Osteocyte (in vitro differentiated cells): ENCODE measurements at regions not wholly inside any gene's neighbourhood (a gene's known extent, or its start where the extent isn't known, plus 50 kb on each side); places are given as distances from the start of the nearest gene placed in this dataset.

Experiments used
- DNase-seq: peaks from one replicate; pipeline ENCODE4 v3.0.0; 2021; ENCODE audit warnings: mixed read lengths; ENCODE audit not compliant: unreplicated experiment; ENCODE audit errors: extremely low spot score
- H3K27ac Mint-ChIP-seq: one replicate; pipeline ENCODE4 v1.8.0; 2021; ENCODE audit warnings: mild to moderate bottlenecking, mixed read lengths; ENCODE audit not compliant: unreplicated experiment
- H3K27me3 Mint-ChIP-seq: one replicate; pipeline ENCODE4 v1.8.0; 2021; ENCODE audit warnings: mixed read lengths; ENCODE audit not compliant: unreplicated experiment
- H3K36me3 Mint-ChIP-seq: one replicate; pipeline ENCODE4 v1.8.0; 2021; ENCODE audit warnings: mixed read lengths; ENCODE audit not compliant: unreplicated experiment
- H3K4me1 Mint-ChIP-seq: one replicate; pipeline ENCODE4 v1.8.0; 2021; ENCODE audit warnings: mixed read lengths; ENCODE audit not compliant: unreplicated experiment
- H3K4me3 Mint-ChIP-seq: one replicate; pipeline ENCODE4 v1.8.0; 2021; ENCODE audit warnings: mild to moderate bottlenecking, moderate library complexity, mixed read lengths; ENCODE audit not compliant: unreplicated experiment
- H3K9me3 Mint-ChIP-seq: one replicate; pipeline ENCODE4 v1.8.0; 2021; ENCODE audit warnings: mixed read lengths; ENCODE audit not compliant: unreplicated experiment
- CTCF ChIP-seq: fragments of 200-600 bp; sonication (generic); IDR thresholded peaks from 2 replicates; pipeline ENCODE4 v1.5.0; 2021; ENCODE audit warnings: antibody characterized with exemption, mild to moderate bottlenecking, moderate library complexity

- Mint-ChIP-seq H3K4me1 (peaks cover 13% of the 10 kb centered on the region), H3K36me3 (no peaks in the 10 kb centered on the region), H3K4me3 (no peak overlapping the region), H3K27me3 (no peaks in the 10 kb centered on the region), H3K27ac (no peak overlapping the region), H3K9me3 (peaks cover 11% of the 10 kb centered on the region)
- no peak for DNase-seq
- TF ChIP-seq CTCF, result no peak
Observed at GRCh38 chr4:186775902-186776301, 52.2 kb upstream of the FAT1 start.

GRCh38 chr4:186778134-186778533 is 54.5 kb upstream of the FAT1 start:
- H3K9me3 Mint-ChIP-seq, result peaks cover 11% of the 10 kb centered on the region
- H3K27ac Mint-ChIP-seq, result no peak overlapping the region
- H3K27me3 Mint-ChIP-seq, result no peaks in the 10 kb centered on the region
- TF ChIP-seq CTCF, result no peak
- H3K4me1 Mint-ChIP-seq, result peaks cover 10% of the 10 kb centered on the region
- no peaks in the 10 kb centered on the region for H3K36me3 Mint-ChIP-seq
- no peak for DNase-seq
- H3K4me3 Mint-ChIP-seq, result no peak overlapping the region

- Mint-ChIP-seq H3K36me3 (no peaks in the 10 kb centered on the region), H3K27me3 (no peaks in the 10 kb centered on the region), H3K9me3 (peaks cover 11% of the 10 kb centered on the region), H3K4me3 (no peak overlapping the region), H3K27ac (no peak overlapping the region), H3K4me1 (peaks cover 10% of the 10 kb centered on the region)
- TF ChIP-seq CTCF, result no peak
- DNase-seq, result no peak
Observed at GRCh38 chr4:186780291-186781031, 56.8 kb upstream of the FAT1 start.

GRCh38 chr4:186781032-186781917 is 57.6 kb upstream of the FAT1 start:
- H3K27me3 Mint-ChIP-seq, result no peaks in the 10 kb centered on the region
- H3K27ac Mint-ChIP-seq, result no peak overlapping the region
- no peak overlapping the region for H3K4me3 Mint-ChIP-seq
- H3K9me3 Mint-ChIP-seq, result peaks cover 11% of the 10 kb centered on the region
- no peak for TF ChIP-seq CTCF
- no peak for DNase-seq
- H3K36me3 Mint-ChIP-seq, result no peaks in the 10 kb centered on the region
- peaks cover 10% of the 10 kb centered on the region for H3K4me1 Mint-ChIP-seq

GRCh38 chr4:186782302-186782701 is 58.6 kb upstream of the FAT1 start:
- Mint-ChIP-seq H3K27ac (no peak overlapping the region), H3K9me3 (peaks cover 11% of the 10 kb centered on the region), H3K27me3 (no peaks in the 10 kb centered on the region), H3K4me3 (no peak overlapping the region), H3K36me3 (no peaks in the 10 kb centered on the region), H3K4me1 (peaks cover 10% of the 10 kb centered on the region)
- no peak for DNase-seq
- no peak for TF ChIP-seq CTCF
